ENCODE measurements at regions not wholly inside any gene's neighbourhood (a gene's known extent, or its start where the extent isn't known, plus 50 kb on each side); places are given as distances from the start of the nearest gene placed in this dataset.

DNA sequence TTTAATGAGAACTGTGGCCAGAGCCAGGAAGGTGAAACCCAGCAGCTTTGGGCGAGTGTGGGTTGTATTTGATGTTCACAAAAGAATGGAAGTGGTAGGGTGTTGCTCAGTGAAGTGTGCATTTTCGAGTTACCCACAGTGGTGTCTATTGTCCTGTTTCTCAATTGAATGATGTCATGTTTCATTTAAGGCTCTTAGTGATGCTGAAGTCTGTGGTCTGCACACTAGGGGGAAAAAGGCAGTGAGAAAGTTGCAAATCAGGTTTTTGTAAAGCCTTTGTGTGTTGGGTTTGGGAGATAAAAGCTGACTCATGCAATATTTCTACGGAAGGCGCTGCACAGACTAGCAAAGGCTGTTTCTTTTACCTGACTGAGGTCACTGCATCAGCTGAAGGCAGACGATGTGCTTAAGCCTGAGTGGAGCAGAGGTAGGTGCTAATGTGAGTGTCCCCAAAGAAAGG, 121.1 kb downstream of the PLEKHG1 start:
- TF ChIP-seq, protein P1, sequence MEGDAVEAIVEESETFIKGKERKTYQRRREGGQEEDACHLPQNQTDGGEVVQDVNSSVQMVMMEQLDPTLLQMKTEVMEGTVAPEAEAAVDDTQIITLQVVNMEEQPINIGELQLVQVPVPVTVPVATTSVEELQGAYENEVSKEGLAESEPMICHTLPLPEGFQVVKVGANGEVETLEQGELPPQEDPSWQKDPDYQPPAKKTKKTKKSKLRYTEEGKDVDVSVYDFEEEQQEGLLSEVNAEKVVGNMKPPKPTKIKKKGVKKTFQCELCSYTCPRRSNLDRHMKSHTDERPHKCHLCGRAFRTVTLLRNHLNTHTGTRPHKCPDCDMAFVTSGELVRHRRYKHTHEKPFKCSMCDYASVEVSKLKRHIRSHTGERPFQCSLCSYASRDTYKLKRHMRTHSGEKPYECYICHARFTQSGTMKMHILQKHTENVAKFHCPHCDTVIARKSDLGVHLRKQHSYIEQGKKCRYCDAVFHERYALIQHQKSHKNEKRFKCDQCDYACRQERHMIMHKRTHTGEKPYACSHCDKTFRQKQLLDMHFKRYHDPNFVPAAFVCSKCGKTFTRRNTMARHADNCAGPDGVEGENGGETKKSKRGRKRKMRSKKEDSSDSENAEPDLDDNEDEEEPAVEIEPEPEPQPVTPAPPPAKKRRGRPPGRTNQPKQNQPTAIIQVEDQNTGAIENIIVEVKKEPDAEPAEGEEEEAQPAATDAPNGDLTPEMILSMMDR (IDR thresholded peaks at IDR 0.05), result no peak
- TF ChIP-seq POLR2AphosphoS5 (IDR thresholded peaks at IDR 0.05) (no peak), EP300 (IDR thresholded peaks at IDR 0.05) (no peak), POLR2A (IDR thresholded peaks at IDR 0.05) (no peak)
- no peaks in the 10 kb centered on the region for H3K27me3 ChIP-seq
- WGBS, 2 donors (ENCODE audit: low coverage in 1 of 2), result 59 to 73% methylated on average over 4 to 5 of the region's 5 CpGs
- H3K9me3 ChIP-seq, result no peaks in the 10 kb centered on the region
- no peak for ATAC-seq
- no peaks in the 10 kb centered on the region for H3K36me3 ChIP-seq
- no peaks in the 10 kb centered on the region for H3K4me1 ChIP-seq
- no peak overlapping the region for H3K27ac ChIP-seq
- H3K4me3 ChIP-seq, result no peak overlapping the region

DNA sequence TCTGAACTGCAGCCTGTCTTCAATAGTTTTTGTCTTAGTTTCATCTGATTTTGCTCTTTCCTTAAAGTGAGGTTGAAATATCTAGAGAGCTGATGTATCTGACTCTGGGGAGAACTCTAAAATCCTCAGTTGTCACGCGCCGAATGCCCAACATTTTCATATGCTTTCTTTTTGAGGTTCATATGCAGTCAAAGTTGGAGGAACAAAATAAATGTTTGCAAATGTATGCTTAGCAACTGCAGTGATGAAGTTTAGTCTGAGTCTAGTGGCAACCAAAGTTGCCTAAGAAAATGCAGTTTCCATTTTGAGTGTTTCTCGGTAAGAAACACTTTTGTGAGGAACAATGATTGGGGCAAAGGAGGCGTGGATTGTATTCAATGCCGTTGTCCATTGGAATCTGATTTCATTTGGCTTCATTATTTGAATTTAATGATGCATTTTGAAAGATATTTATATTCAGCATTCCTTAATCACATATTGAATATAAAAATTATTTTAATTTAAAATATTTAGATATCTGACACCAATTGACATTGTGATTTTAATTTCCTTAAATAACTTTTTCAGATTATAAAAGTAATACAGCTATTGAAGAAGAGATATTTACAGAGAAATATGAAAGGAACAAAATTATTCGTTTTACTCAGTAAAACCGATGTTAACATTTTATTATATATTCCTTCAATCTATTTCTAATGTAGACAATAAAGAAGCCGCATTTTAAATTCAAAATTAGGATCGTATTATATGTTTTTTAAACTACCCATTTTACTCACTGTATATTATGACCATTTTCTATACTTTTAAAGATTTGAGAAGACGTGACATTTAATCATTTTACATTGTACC, 122.0 kb downstream of the PLEKHG1 start:
- 89 to 95% methylated on average over 11 of the region's 11 CpGs for WGBS, 2 donors (ENCODE audit: low coverage in 1 of 2)
- Histone ChIP-seq H3K36me3 (no peaks in the 10 kb centered on the region), H3K4me3 (no peak overlapping the region), H3K4me1 (no peaks in the 10 kb centered on the region), H3K9me3 (no peaks in the 10 kb centered on the region), H3K27ac (no peak overlapping the region), H3K27me3 (no peaks in the 10 kb centered on the region)
- ATAC-seq, result no peak
- TF ChIP-seq, protein P1 (IDR thresholded peaks at IDR 0.05), result no peak
- TF ChIP-seq EP300 (IDR thresholded peaks at IDR 0.05), result no peak
- TF ChIP-seq POLR2AphosphoS5 (IDR thresholded peaks at IDR 0.05), result no peak
- TF ChIP-seq POLR2A (IDR thresholded peaks at IDR 0.05), result no peak

DNA sequence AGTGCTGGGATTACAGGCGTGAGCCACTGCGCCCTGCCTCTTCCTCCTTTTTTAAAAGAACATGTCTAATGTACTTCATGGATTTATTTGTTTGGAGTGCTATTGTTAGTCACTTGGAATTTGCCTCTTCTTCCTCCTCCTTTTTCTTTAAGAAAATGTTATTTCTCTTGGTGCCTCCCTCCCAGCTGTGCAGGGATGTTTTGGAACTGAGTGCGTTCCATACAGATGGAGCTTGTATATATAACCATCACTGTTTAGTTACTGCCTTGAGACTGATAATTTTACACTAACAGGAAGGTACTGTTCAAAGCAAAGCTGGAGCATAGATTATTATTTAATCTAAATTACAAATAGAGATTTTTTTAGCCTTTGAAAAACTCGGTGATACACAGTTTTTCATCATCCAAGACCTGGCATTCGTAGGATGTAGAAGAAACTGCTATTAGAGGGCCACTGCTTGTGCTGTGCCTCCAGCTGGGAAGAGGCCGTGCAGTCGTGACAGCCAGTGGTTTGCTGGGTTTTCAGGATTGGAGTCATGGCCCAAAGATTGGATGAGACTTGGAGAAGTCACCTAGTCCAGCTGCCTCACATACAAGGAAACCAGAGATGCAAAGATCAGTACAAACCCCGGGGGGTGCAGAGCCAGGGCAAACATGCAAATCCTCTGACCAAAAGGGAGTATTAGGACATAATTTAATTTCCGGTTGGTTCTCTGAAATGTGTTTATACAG, 123.1 kb downstream of the PLEKHG1 start:
- TF ChIP-seq EP300 (IDR thresholded peaks at IDR 0.05) (no peak), POLR2A (IDR thresholded peaks at IDR 0.05) (no peak), POLR2AphosphoS5 (IDR thresholded peaks at IDR 0.05) (no peak)
- TF ChIP-seq, protein P1 (IDR thresholded peaks at IDR 0.05), result no peak
- Histone ChIP-seq H3K4me3 (no peak overlapping the region), H3K27me3 (no peaks in the 10 kb centered on the region), H3K4me1 (no peaks in the 10 kb centered on the region), H3K9me3 (no peaks in the 10 kb centered on the region), H3K36me3 (no peaks in the 10 kb centered on the region), H3K27ac (no peak overlapping the region)
- no peak for ATAC-seq
- 58 to 72% methylated on average over 5 to 7 of the region's 9 CpGs for WGBS, 2 donors (ENCODE audit: low coverage in 1 of 2)

DNA sequence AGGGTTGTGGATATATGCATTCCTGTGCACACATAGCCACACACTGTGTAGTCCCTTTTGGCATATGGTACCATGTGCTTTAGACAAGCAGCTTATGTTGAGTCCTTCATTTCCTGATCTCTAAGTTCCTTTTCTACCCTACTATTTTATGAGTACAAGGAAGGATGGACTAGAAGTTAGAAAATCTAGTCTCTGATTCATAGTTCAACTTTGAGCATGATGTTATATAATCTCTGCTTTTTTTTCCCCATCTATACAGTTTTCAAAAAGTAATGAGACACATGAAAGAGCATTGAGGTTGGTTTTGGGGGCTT, 123.6 kb downstream of the PLEKHG1 start:
- no peaks in the 10 kb centered on the region for H3K4me1 ChIP-seq
- ATAC-seq, result no peak
- no peak overlapping the region for H3K27ac ChIP-seq

More for the DNA sequence above, 123.6 kb downstream of the PLEKHG1 start:
- H3K27me3 ChIP-seq, result no peaks in the 10 kb centered on the region
- no peaks in the 10 kb centered on the region for H3K36me3 ChIP-seq
- no peak overlapping the region for H3K4me3 ChIP-seq
- no peaks in the 10 kb centered on the region for H3K9me3 ChIP-seq
- TF ChIP-seq POLR2A (IDR thresholded peaks at IDR 0.05), result no peak
- TF ChIP-seq EP300 (IDR thresholded peaks at IDR 0.05), result no peak
- TF ChIP-seq, protein P1 (IDR thresholded peaks at IDR 0.05), result no peak
- TF ChIP-seq POLR2AphosphoS5 (IDR thresholded peaks at IDR 0.05), result no peak

All from gastroesophageal sphincter (tissue), 4 donors.